Activated CD4-positive, CD25-positive, alpha-beta regulatory T cell treated with anti-CD3 and anti-CD28 coated beads, Interleukin-2, amount 50 U/mL, for 24 hours (primary cell): ENCODE measurements at regions not wholly inside any gene's neighbourhood (a gene's known extent, or its start where the extent isn't known, plus 50 kb on each side); places are given as distances from the start of the nearest gene placed in this dataset.

Source experiments
- ATAC-seq, 2 donors: fragments of 150-1000 bp; cut with Tn5 transposase; one replicate each; pipeline ENCODE4 v1.10.0; 2021; ENCODE audit warnings: mild to moderate bottlenecking in 1 of 2, moderate library complexity in 1 of 2

GRCh38 chr4:128384765-128385598 lies 97.4 kb upstream of the PGRMC2 start:
- ATAC-seq = no peak

GRCh38 chr4:128384091-128384520 lies 96.5 kb upstream of the PGRMC2 start:
- ATAC-seq = no peak

- no peak for ATAC-seq
Measured at GRCh38 chr4:128381748-128382559, 94.3 kb upstream of the PGRMC2 start.

- no peak for ATAC-seq
Measured at GRCh38 chr4:128380306-128380705, 92.7 kb upstream of the PGRMC2 start.

- ATAC-seq = no peak
Measured at GRCh38 chr4:128379860-128380259, 92.2 kb upstream of the PGRMC2 start.

GRCh38 chr4:128378668-128379067 lies 91.1 kb upstream of the PGRMC2 start:
- no peak for ATAC-seq

GRCh38 chr4:128376958-128377357 lies 89.3 kb upstream of the PGRMC2 start:
- ATAC-seq = no peak

GRCh38 chr4:128376303-128376702 lies 88.7 kb upstream of the PGRMC2 start:
- no peak for ATAC-seq

GRCh38 chr4:128373628-128374027 lies 86.0 kb upstream of the PGRMC2 start:
- no peak for ATAC-seq

- no peak for ATAC-seq
Measured at GRCh38 chr4:128371876-128372275, 84.3 kb upstream of the PGRMC2 start.

GRCh38 chr4:128371001-128371777 lies 83.6 kb upstream of the PGRMC2 start:
- ATAC-seq = no peak

GRCh38 chr4:128366212-128366611 lies 78.6 kb upstream of the PGRMC2 start:
- no peak for ATAC-seq

- ATAC-seq = no peak
Measured at GRCh38 chr4:128364565-128364964, 77.0 kb upstream of the PGRMC2 start.

- no peak for ATAC-seq
Measured at GRCh38 chr4:128363966-128364365, 76.4 kb upstream of the PGRMC2 start.

- ATAC-seq = no peak
Measured at GRCh38 chr4:128362760-128363159, 75.1 kb upstream of the PGRMC2 start.

- no peak for ATAC-seq
Measured at GRCh38 chr4:128359422-128359821, 71.8 kb upstream of the PGRMC2 start.

GRCh38 chr4:128358913-128359279 lies 71.3 kb upstream of the PGRMC2 start:
- no peak for ATAC-seq

GRCh38 chr4:128358231-128358912 lies 70.8 kb upstream of the PGRMC2 start:
- ATAC-seq = no peak

GRCh38 chr4:128357286-128357685 lies 69.7 kb upstream of the PGRMC2 start:
- ATAC-seq = no peak

- no peak for ATAC-seq
Measured at GRCh38 chr4:128355305-128355704, 67.7 kb upstream of the PGRMC2 start.

GRCh38 chr4:128354205-128354821 lies 66.7 kb upstream of the PGRMC2 start:
- no peak for ATAC-seq

- no peak for ATAC-seq
Measured at GRCh38 chr4:128353791-128354190, 66.2 kb upstream of the PGRMC2 start.
